ENCODE measurements at regions not wholly inside any gene's neighbourhood (a gene's known extent, or its start where the extent isn't known, plus 50 kb on each side); places are given as distances from the start of the nearest gene placed in this dataset.
A peak's percentile ranks its signal among the peaks of the same experiment; 100 is the strongest.

DNA sequence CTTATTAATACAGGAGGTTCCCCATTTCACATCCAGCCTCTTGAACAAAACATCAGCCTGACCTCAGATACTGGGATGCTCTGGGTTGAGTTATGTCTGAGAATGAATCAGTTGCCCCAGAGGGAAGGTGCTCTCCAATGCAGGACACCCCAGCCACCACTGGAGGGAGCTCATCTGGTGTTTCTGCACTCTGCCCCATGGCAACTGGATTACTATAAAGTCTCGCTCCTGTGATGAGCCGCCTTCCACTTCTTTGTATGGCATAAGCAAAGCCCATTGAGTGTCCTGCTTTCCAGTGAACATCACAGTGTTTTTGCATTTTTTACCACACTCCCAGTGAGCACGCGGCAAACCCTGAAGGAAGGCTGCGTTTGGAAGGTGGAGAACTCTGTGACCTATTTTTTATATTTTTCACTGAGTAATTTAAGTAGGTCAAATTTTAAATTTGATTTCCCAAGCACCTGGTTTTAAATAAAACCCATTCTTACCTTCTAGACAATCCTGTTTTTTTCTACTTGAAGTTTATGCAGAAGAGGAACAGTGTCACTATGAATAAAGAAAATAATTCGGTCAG, 176.9 kb upstream of the WWC1 start:
- 61% methylated on average over 6 of the region's 6 CpGs for WGBS
- no peak for TF ChIP-seq HNF4G (IDR thresholded peaks at IDR 0.05)
- no peak for TF ChIP-seq GABPA (IDR thresholded peaks at IDR 0.05 in 1 of 2, conservative IDR thresholded peaks at IDR 0.05 in 1 of 2)
- TF ChIP-seq, protein P1, sequence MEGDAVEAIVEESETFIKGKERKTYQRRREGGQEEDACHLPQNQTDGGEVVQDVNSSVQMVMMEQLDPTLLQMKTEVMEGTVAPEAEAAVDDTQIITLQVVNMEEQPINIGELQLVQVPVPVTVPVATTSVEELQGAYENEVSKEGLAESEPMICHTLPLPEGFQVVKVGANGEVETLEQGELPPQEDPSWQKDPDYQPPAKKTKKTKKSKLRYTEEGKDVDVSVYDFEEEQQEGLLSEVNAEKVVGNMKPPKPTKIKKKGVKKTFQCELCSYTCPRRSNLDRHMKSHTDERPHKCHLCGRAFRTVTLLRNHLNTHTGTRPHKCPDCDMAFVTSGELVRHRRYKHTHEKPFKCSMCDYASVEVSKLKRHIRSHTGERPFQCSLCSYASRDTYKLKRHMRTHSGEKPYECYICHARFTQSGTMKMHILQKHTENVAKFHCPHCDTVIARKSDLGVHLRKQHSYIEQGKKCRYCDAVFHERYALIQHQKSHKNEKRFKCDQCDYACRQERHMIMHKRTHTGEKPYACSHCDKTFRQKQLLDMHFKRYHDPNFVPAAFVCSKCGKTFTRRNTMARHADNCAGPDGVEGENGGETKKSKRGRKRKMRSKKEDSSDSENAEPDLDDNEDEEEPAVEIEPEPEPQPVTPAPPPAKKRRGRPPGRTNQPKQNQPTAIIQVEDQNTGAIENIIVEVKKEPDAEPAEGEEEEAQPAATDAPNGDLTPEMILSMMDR (IDR thresholded peaks at IDR 0.05; ENCODE audit: low read depth, low read length, missing input control), result peak; percentile 71
- TF ChIP-seq HNF4A (conservative IDR thresholded peaks at IDR 0.05), result peak; percentile 5 to 6
- peak; percentile 72 to 87 for TF ChIP-seq RAD21 (IDR thresholded peaks at IDR 0.05)
- Histone ChIP-seq H3K9me3 (ENCODE audit: control insufficient read depth in 4 of 4, low read length in 3 of 4) (no peaks in the 10 kb centered on the region), H3K27ac (ENCODE audit: low read depth in 1 of 2, low read length in 2 of 2) (no peak overlapping the region), H3K9ac (ENCODE audit: low read depth in 1 of 2, low read length in 2 of 2) (no peak overlapping the region), H3K4me3 (ENCODE audit: low read depth in 1 of 3, low read length in 3 of 3) (no peak overlapping the region), H3K4me1 (ENCODE audit: control insufficient read depth in 4 of 4, insufficient read depth in 4 of 4, low read length in 3 of 4) (no peaks in the 10 kb centered on the region), H3K27me3 (ENCODE audit: control insufficient read depth in 4 of 4, insufficient read depth in 4 of 4, low read length in 3 of 4) (peaks cover 0 to 2% (median 0%) of the 10 kb centered on the region in 4 donors), H3K36me3 (ENCODE audit: control insufficient read depth in 4 of 4, insufficient read depth in 3 of 4, low read depth in 1 of 4, low read length in 3 of 4) (no peaks in the 10 kb centered on the region)
- peak; percentile 37 for DNase-seq (ENCODE audit: low spot score)

DNA sequence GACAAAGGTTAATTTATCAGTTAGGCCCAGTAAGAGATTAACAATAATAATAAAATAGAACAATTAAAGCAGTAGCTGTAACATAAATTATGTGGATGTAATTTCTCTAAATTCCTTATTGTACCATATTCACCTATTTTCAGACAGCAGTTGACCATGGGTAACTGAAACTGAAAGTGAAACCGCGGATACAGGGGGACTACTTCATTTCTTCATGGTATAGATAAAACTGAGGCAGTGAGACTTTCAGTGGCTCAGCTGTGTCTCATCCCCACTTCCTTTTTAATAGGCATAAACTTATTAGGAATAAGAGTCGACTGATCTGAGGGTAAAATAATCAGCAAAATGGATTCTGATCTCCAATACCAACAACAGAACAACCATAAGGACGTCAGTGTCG, 174.0 kb upstream of the WWC1 start:
- Histone ChIP-seq H3K27me3 (ENCODE audit: control insufficient read depth in 4 of 4, insufficient read depth in 4 of 4, low read length in 3 of 4) (no peaks in the 10 kb centered on the region), H3K27ac (ENCODE audit: low read depth in 1 of 2, low read length in 2 of 2) (no peak overlapping the region), H3K4me3 (ENCODE audit: low read depth in 1 of 3, low read length in 3 of 3) (no peak overlapping the region), H3K36me3 (ENCODE audit: control insufficient read depth in 4 of 4, insufficient read depth in 3 of 4, low read depth in 1 of 4, low read length in 3 of 4) (no peaks in the 10 kb centered on the region), H3K9ac (ENCODE audit: low read depth in 1 of 2, low read length in 2 of 2) (no peak overlapping the region), H3K4me1 (ENCODE audit: control insufficient read depth in 4 of 4, insufficient read depth in 4 of 4, low read length in 3 of 4) (no peaks in the 10 kb centered on the region), H3K9me3 (ENCODE audit: control insufficient read depth in 4 of 4, low read length in 3 of 4) (no peaks in the 10 kb centered on the region)
- TF ChIP-seq YY1 (IDR thresholded peaks at IDR 0.05), result no peak
- TF ChIP-seq RXRA (IDR thresholded peaks at IDR 0.05), result no peak
- no peak for TF ChIP-seq HNF4G (IDR thresholded peaks at IDR 0.05)
- TF ChIP-seq FOXA1 (IDR thresholded peaks at IDR 0.05), result no peak
- TF ChIP-seq, protein P2, sequence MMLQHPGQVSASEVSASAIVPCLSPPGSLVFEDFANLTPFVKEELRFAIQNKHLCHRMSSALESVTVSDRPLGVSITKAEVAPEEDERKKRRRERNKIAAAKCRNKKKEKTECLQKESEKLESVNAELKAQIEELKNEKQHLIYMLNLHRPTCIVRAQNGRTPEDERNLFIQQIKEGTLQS (IDR thresholded peaks at IDR 0.05), result no peak
- no peak for TF ChIP-seq GABPA (IDR thresholded peaks at IDR 0.05 in 1 of 2, conservative IDR thresholded peaks at IDR 0.05 in 1 of 2)
- TF ChIP-seq, protein P3, sequence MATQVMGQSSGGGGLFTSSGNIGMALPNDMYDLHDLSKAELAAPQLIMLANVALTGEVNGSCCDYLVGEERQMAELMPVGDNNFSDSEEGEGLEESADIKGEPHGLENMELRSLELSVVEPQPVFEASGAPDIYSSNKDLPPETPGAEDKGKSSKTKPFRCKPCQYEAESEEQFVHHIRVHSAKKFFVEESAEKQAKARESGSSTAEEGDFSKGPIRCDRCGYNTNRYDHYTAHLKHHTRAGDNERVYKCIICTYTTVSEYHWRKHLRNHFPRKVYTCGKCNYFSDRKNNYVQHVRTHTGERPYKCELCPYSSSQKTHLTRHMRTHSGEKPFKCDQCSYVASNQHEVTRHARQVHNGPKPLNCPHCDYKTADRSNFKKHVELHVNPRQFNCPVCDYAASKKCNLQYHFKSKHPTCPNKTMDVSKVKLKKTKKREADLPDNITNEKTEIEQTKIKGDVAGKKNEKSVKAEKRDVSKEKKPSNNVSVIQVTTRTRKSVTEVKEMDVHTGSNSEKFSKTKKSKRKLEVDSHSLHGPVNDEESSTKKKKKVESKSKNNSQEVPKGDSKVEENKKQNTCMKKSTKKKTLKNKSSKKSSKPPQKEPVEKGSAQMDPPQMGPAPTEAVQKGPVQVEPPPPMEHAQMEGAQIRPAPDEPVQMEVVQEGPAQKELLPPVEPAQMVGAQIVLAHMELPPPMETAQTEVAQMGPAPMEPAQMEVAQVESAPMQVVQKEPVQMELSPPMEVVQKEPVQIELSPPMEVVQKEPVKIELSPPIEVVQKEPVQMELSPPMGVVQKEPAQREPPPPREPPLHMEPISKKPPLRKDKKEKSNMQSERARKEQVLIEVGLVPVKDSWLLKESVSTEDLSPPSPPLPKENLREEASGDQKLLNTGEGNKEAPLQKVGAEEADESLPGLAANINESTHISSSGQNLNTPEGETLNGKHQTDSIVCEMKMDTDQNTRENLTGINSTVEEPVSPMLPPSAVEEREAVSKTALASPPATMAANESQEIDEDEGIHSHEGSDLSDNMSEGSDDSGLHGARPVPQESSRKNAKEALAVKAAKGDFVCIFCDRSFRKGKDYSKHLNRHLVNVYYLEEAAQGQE (IDR thresholded peaks at IDR 0.05), result no peak
- TF ChIP-seq FOXA2 (IDR thresholded peaks at IDR 0.05), result no peak
- no peak for TF ChIP-seq EGR1 (IDR thresholded peaks at IDR 0.05; ENCODE audit: low read depth in 2 of 2)
- TF ChIP-seq, protein P4, sequence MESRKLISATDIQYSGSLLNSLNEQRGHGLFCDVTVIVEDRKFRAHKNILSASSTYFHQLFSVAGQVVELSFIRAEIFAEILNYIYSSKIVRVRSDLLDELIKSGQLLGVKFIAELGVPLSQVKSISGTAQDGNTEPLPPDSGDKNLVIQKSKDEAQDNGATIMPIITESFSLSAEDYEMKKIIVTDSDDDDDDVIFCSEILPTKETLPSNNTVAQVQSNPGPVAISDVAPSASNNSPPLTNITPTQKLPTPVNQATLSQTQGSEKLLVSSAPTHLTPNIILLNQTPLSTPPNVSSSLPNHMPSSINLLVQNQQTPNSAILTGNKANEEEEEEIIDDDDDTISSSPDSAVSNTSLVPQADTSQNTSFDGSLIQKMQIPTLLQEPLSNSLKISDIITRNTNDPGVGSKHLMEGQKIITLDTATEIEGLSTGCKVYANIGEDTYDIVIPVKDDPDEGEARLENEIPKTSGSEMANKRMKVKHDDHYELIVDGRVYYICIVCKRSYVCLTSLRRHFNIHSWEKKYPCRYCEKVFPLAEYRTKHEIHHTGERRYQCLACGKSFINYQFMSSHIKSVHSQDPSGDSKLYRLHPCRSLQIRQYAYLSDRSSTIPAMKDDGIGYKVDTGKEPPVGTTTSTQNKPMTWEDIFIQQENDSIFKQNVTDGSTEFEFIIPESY (IDR thresholded peaks at IDR 0.05), result no peak
- no peak for TF ChIP-seq NR2F2 (IDR thresholded peaks at IDR 0.05)
- no peak for TF ChIP-seq SP1 (IDR thresholded peaks at IDR 0.05)
- TF ChIP-seq, protein P5, sequence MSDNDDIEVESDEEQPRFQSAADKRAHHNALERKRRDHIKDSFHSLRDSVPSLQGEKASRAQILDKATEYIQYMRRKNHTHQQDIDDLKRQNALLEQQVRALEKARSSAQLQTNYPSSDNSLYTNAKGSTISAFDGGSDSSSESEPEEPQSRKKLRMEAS (IDR thresholded peaks at IDR 0.05), result no peak
- DNase-seq (ENCODE audit: low spot score), result no peak
- 90% methylated on average over 5 of the region's 5 CpGs for WGBS

All from liver (tissue), 8 donors.